Fibroblast of lung (primary cell): ENCODE measurements at regions not wholly inside any gene's neighbourhood (a gene's known extent, or its start where the extent isn't known, plus 50 kb on each side); places are given as distances from the start of the nearest gene placed in this dataset.

Source experiments
- DNase-seq, 2 donors: peaks; one replicate each; pipeline versions ENCODE4 v3.0.0 to v3.0.0-alpha.2; 2010; ENCODE audit warnings: low read depth in 2 of 2
- H2AFZ ChIP-seq: 2 replicates; pipeline ENCODE4 v1.5.1; 2012; ENCODE audit warnings: low read length, control low read depth, inconsistent platforms
- H3K27ac ChIP-seq: 2 replicates; pipeline ENCODE4 v1.5.1; 2011; ENCODE audit warnings: low read length, control low read depth; ENCODE audit not compliant: insufficient read depth
- H3K27me3 ChIP-seq: 2 replicates; pipeline ENCODE4 v1.5.1; 2011; ENCODE audit warnings: mild to moderate bottlenecking, low read length; ENCODE audit not compliant: control insufficient read depth, insufficient read depth
- H3K36me3 ChIP-seq: 2 replicates; pipeline ENCODE4 v1.5.1; 2011; ENCODE audit warnings: low read length; ENCODE audit not compliant: control insufficient read depth, insufficient read depth
- H3K4me1 ChIP-seq: 2 replicates; pipeline ENCODE4 v1.5.1; 2011; ENCODE audit warnings: low read length; ENCODE audit not compliant: control insufficient read depth, insufficient read depth; ENCODE audit errors: extremely low read depth
- H3K4me2 ChIP-seq: 2 replicates; pipeline ENCODE4 v1.5.1; 2011; ENCODE audit warnings: low read length, control low read depth; ENCODE audit not compliant: insufficient read depth; ENCODE audit errors: extremely low read depth
- H3K4me3 ChIP-seq, 4 experiments: fragments of 200-600 bp in 1 of 4; sonication (generic) in 1 of 4; replicated peaks in 1 of 4; 2 replicates each; pipeline ENCODE4 v1.5.1; 2011 to 2016; ENCODE audit warnings: low read length in 4 of 4, low read depth in 3 of 4, mild to moderate bottlenecking in 3 of 4, control low read depth in 2 of 4, inconsistent platforms in 1 of 4, mixed read lengths in 1 of 4; ENCODE audit not compliant: insufficient read depth in 1 of 4; ENCODE audit errors: control extremely low read depth in 1 of 4
- H3K79me2 ChIP-seq: 2 replicates; pipeline ENCODE4 v1.5.1; 2012; ENCODE audit warnings: mild to moderate bottlenecking, low read length, inconsistent platforms; ENCODE audit not compliant: control insufficient read depth, insufficient read depth
- H3K9ac ChIP-seq: 2 replicates; pipeline ENCODE4 v1.5.1; 2011; ENCODE audit warnings: mild to moderate bottlenecking, low read length, control low read depth; ENCODE audit not compliant: insufficient read depth
- H3K9me3 ChIP-seq: 2 replicates; pipeline ENCODE4 v1.5.1; 2012; ENCODE audit warnings: low read depth, low read length; ENCODE audit not compliant: control insufficient read depth, insufficient read depth
- H4K20me1 ChIP-seq: 2 replicates; pipeline ENCODE4 v1.5.1; 2011; ENCODE audit warnings: low read length; ENCODE audit not compliant: control insufficient read depth, insufficient read depth; ENCODE audit errors: extremely low read depth
- EZH2 ChIP-seq: IDR thresholded peaks from 2 replicates; pipeline ENCODE4 v1.5.1; 2012; ENCODE audit warnings: low read length, control low read depth, mild to moderate bottlenecking; ENCODE audit errors: missing control alignments
- TF ChIP-seq, protein P1 (sequence below), 2 donors: IDR thresholded peaks in 1 of 2; conservative IDR thresholded peaks in 1 of 2; 1 replicate in 1 of 2; 2 replicates in 1 of 2; pipeline ENCODE4 v1.5.1; 2011 to 2012; ENCODE audit warnings: low read length in 2 of 2, control low read depth in 1 of 2, inconsistent platforms in 1 of 2, low read depth in 1 of 2, mild to moderate bottlenecking in 1 of 2

DNA sequence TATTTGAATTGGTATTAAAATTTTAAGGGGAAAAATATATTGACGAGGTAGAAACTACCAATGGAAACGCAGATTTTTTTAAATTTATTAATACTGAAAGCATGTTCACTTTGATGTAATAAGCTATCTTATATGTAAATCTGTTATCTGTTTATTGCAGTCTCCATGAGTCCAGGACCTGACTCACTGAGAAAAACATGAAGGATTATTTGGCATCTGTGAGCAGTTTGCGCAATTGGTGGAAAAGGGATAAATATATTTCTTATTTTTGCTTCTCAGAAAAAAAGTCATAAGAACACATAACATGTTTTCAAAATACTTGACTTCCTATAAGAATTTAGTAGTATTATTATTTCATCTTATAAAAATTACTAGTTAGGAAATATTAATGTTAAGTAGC lies 561.4 kb downstream of the ADCYAP1 start:
- no peak overlapping the region for H3K27ac ChIP-seq
- H3K4me3 ChIP-seq, result no peak overlapping the region

DNA sequence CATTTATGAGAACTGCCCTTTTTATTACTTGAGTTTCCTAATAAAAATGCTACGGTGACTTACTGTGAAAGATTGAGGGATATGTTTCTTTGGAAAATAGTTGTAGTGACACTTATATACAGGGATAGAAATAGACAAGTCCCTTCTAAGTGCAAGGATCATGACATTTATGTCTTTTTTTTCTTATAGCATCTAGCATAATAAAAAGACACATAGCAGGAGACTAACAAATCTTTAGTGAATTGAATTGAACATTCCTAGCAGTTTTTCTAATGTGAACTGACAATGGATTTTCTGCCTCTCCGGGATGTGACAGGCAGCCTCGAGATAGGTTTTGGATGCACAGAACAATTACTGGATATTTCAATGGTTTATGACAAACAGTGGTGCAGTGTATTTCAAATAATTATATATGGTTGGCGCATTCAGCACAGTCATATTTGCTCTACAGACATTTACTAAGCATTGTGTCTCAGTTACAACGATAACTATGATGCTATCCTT lies 562.8 kb downstream of the ADCYAP1 start:
- Histone ChIP-seq H3K27ac (no peak overlapping the region), H3K4me1 (no peaks in the 10 kb centered on the region), H3K9ac (no peak overlapping the region), H4K20me1 (no peaks in the 10 kb centered on the region), H3K4me2 (no peak overlapping the region), H3K4me3 (no peak overlapping the region), H3K27me3 (no peaks in the 10 kb centered on the region), H2AFZ (no peak overlapping the region), H3K79me2 (no peaks in the 10 kb centered on the region), H3K36me3 (no peaks in the 10 kb centered on the region), H3K9me3 (no peaks in the 10 kb centered on the region)
- DNase-seq, result no peak
- TF ChIP-seq EZH2, result no peak
- TF ChIP-seq, protein P1, sequence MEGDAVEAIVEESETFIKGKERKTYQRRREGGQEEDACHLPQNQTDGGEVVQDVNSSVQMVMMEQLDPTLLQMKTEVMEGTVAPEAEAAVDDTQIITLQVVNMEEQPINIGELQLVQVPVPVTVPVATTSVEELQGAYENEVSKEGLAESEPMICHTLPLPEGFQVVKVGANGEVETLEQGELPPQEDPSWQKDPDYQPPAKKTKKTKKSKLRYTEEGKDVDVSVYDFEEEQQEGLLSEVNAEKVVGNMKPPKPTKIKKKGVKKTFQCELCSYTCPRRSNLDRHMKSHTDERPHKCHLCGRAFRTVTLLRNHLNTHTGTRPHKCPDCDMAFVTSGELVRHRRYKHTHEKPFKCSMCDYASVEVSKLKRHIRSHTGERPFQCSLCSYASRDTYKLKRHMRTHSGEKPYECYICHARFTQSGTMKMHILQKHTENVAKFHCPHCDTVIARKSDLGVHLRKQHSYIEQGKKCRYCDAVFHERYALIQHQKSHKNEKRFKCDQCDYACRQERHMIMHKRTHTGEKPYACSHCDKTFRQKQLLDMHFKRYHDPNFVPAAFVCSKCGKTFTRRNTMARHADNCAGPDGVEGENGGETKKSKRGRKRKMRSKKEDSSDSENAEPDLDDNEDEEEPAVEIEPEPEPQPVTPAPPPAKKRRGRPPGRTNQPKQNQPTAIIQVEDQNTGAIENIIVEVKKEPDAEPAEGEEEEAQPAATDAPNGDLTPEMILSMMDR (conservative IDR thresholded peaks at IDR 0.05 in 1 of 2, IDR thresholded peaks at IDR 0.05 in 1 of 2; ENCODE audit: low read depth in 1 of 2, low read length in 2 of 2), result no peak

More for the DNA sequence above, 561.4 kb downstream of the ADCYAP1 start:
- H3K4me2 ChIP-seq, result no peak overlapping the region
- DNase-seq, result no peak
- H3K9ac ChIP-seq, result no peak overlapping the region
- no peaks in the 10 kb centered on the region for H3K79me2 ChIP-seq
- H2AFZ ChIP-seq, result no peak overlapping the region
- no peak for TF ChIP-seq EZH2
- TF ChIP-seq, protein P1 (conservative IDR thresholded peaks at IDR 0.05 in 1 of 2, IDR thresholded peaks at IDR 0.05 in 1 of 2; ENCODE audit: low read depth in 1 of 2, low read length in 2 of 2), result no peak
- H3K36me3 ChIP-seq, result no peaks in the 10 kb centered on the region
- H3K4me1 ChIP-seq, result no peaks in the 10 kb centered on the region
- H4K20me1 ChIP-seq, result no peaks in the 10 kb centered on the region
- no peaks in the 10 kb centered on the region for H3K27me3 ChIP-seq
- no peaks in the 10 kb centered on the region for H3K9me3 ChIP-seq

DNA sequence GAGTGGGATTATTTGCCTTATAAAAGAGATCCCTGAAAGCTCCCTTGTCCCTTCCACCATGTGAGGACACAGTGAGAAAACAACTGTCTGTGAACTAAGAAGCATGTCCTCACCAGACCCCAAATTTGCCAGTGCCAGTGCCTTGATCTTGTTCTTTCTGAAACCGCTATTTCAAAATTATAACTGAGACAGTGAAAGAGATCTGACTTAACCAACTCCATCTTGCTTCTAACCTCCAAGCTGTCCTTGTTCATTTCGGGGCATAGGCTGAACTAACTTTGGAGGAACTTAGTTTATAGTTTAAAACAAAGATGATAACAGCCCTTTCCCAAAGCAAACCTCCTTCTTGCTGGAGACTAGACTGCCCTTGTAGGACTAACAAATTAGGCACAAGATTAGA lies 563.9 kb downstream of the ADCYAP1 start:
- no peak overlapping the region for H2AFZ ChIP-seq
- no peak overlapping the region for H3K27ac ChIP-seq
- no peaks in the 10 kb centered on the region for H3K36me3 ChIP-seq
- no peak overlapping the region for H3K4me3 ChIP-seq
- no peak overlapping the region for H3K9ac ChIP-seq
- no peaks in the 10 kb centered on the region for H3K27me3 ChIP-seq
- no peak for DNase-seq
- H3K4me2 ChIP-seq, result no peak overlapping the region
- H3K9me3 ChIP-seq, result no peaks in the 10 kb centered on the region
- no peaks in the 10 kb centered on the region for H4K20me1 ChIP-seq
- no peaks in the 10 kb centered on the region for H3K4me1 ChIP-seq
- no peaks in the 10 kb centered on the region for H3K79me2 ChIP-seq
- TF ChIP-seq, protein P1 (conservative IDR thresholded peaks at IDR 0.05 in 1 of 2, IDR thresholded peaks at IDR 0.05 in 1 of 2; ENCODE audit: low read depth in 1 of 2, low read length in 2 of 2), result no peak
- no peak for TF ChIP-seq EZH2
